ENCODE measurements at regions not wholly inside any gene's neighbourhood (a gene's known extent, or its start where the extent isn't known, plus 50 kb on each side); places are given as distances from the start of the nearest gene placed in this dataset.

GRCh38 chr4:136709897-136710296 lies 822.4 kb downstream of the PCDH18 start:
- TF ChIP-seq POLR2AphosphoS5 (IDR thresholded peaks at IDR 0.05), result no peak
- TF ChIP-seq EP300 (IDR thresholded peaks at IDR 0.05), result no peak
- TF ChIP-seq CTCF (IDR thresholded peaks at IDR 0.05), result no peak
- no peak for TF ChIP-seq POLR2A (IDR thresholded peaks at IDR 0.05)
- no peaks in the 10 kb centered on the region for H3K27me3 ChIP-seq
- H3K27ac ChIP-seq, result no peak overlapping the region
- DNase-seq, result no peak
- ATAC-seq (ENCODE audit: low FRiP score in 2 of 2), result no peak
- no peaks in the 10 kb centered on the region for H3K36me3 ChIP-seq
- H3K9me3 ChIP-seq, result no peaks in the 10 kb centered on the region
- no peaks in the 10 kb centered on the region for H3K4me1 ChIP-seq
- no peak overlapping the region for H3K4me3 ChIP-seq
- WGBS, 2 donors, result 80 to 84% methylated on average over 1 of the region's 1 CpG

- no peak overlapping the region for H3K27ac ChIP-seq
- H3K36me3 ChIP-seq, result no peaks in the 10 kb centered on the region
- H3K4me1 ChIP-seq, result no peaks in the 10 kb centered on the region
- no peak for TF ChIP-seq CTCF (IDR thresholded peaks at IDR 0.05)
- no peak for TF ChIP-seq POLR2A (IDR thresholded peaks at IDR 0.05)
- TF ChIP-seq EP300 (IDR thresholded peaks at IDR 0.05), result no peak
- TF ChIP-seq POLR2AphosphoS5 (IDR thresholded peaks at IDR 0.05), result no peak
- H3K4me3 ChIP-seq, result no peak overlapping the region
- no peaks in the 10 kb centered on the region for H3K27me3 ChIP-seq
- no peaks in the 10 kb centered on the region for H3K9me3 ChIP-seq
- ATAC-seq (ENCODE audit: low FRiP score in 2 of 2), result no peak
- WGBS, 2 donors, result 85 to 91% methylated on average over 7 of the region's 7 CpGs
- DNase-seq, result no peak
These were observed 825.4 kb downstream of the PCDH18 start for GRCh38 chr4:136706942-136707341.

DNA sequence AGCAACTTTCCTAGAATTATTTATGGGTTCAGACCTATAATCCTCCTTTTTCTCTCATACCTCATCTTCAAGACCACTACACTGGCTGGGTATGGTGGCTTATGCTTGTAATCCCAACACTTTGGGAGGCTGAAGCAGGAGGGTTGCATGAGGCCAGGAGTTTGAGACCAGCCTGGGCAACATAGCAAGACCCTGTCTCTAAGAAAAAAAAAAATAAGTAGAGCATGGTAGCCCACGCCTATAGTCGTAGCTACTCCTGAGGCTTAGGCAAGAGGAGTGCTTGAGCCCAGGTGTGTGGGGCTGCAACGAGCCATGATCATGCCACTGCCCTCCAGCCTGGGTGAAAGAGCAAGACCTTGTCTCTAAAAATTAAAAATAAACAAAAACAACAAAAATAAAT lies 832.4 kb downstream of the PCDH18 start:
- ATAC-seq (ENCODE audit: low FRiP score in 2 of 2) (no peak), DNase-seq (no peak)
- no peaks in the 10 kb centered on the region for H3K4me1 ChIP-seq
- no peak for TF ChIP-seq CTCF (IDR thresholded peaks at IDR 0.05)
- no peak overlapping the region for H3K27ac ChIP-seq
- H3K9me3 ChIP-seq, result no peaks in the 10 kb centered on the region
- H3K27me3 ChIP-seq, result no peaks in the 10 kb centered on the region
- WGBS, 2 donors, result 70 to 88% methylated on average over 3 of the region's 3 CpGs
- no peak overlapping the region for H3K4me3 ChIP-seq
- H3K36me3 ChIP-seq, result no peaks in the 10 kb centered on the region

DNA sequence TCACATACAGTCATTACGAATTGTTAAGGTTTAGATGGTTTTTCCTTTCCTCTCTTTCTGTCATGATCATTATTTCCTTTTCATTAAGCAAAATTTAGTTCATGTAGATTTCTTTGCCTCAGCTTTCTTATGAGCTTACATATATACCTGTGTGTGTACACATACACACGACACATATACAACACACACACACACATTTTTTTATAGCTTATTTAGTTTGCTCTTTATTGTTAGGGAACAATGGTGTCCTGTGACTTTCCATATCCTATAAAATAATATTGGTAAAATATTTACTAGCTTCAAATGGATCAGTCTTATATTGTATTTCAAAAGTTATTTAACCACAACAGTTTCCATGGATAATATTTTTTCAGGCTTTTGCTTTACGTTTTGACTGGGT lies 840.7 kb downstream of the PCDH18 start:
- Histone ChIP-seq H3K4me1 (no peaks in the 10 kb centered on the region), H3K27ac (no peak overlapping the region), H3K4me3 (no peak overlapping the region), H3K36me3 (no peaks in the 10 kb centered on the region), H3K27me3 (no peaks in the 10 kb centered on the region), H3K9me3 (no peaks in the 10 kb centered on the region)
- ATAC-seq (ENCODE audit: low FRiP score in 2 of 2) (no peak), DNase-seq (no peak)
- TF ChIP-seq EP300 (IDR thresholded peaks at IDR 0.05), result no peak
- WGBS, 2 donors, result 75 to 78% methylated on average over 3 of the region's 3 CpGs

DNA sequence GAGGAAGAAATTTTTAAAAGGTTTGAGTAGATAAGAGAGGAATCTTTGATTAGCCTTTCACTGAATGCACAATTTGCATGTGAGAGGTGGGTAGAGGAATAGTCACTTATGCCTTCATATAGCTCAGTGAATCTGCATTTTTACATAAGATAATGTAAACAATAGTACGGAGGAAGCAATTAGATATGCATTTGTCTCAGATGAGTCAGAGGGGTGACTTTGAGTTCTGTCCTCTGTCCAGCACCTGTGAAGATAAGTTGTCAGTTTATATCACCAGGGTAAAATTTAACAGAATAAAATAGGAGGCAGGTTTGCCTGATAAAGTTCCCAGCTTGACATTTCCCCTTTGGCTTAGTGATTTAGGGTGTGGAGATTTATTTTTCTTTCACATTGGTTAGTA lies 841.9 kb downstream of the PCDH18 start:
- Histone ChIP-seq H3K9me3 (no peaks in the 10 kb centered on the region), H3K36me3 (no peaks in the 10 kb centered on the region), H3K27me3 (no peaks in the 10 kb centered on the region), H3K4me1 (no peaks in the 10 kb centered on the region), H3K27ac (no peak overlapping the region), H3K4me3 (no peak overlapping the region)
- DNase-seq, result no peak
- ATAC-seq (ENCODE audit: low FRiP score in 2 of 2), result no peak
- TF ChIP-seq EP300 (IDR thresholded peaks at IDR 0.05) (no peak), POLR2A (IDR thresholded peaks at IDR 0.05) (no peak), CTCF (IDR thresholded peaks at IDR 0.05) (no peak), POLR2AphosphoS5 (IDR thresholded peaks at IDR 0.05) (no peak)
- 34 to 44% methylated on average over 1 of the region's 1 CpG for WGBS, 2 donors
